HepG2 (cell line): ENCODE measurements at regions not wholly inside any gene's neighbourhood (a gene's known extent, or its start where the extent isn't known, plus 50 kb on each side); places are given as distances from the start of the nearest gene placed in this dataset.

Experiments used
- ATAC-seq: fragments of 200-7000 bp; cut with Tn5 transposase; 3 replicates; pipeline ENCODE4 v1.9.1; 2020; ENCODE audit warnings: mild to moderate bottlenecking, moderate library complexity
- BruUV-seq: library from RNA; stranded (reverse); fragments of 400-500 nt; replicated peaks from 2 replicates; lab custom pipeline; 2021; lab: Mats Ljungman, UMichigan
- CTCF ChIA-PET: fragments of 300-600 bp; formaldehyde crosslinking; extraction: SDS; loops from one replicate; lab custom pipeline; 2021; ENCODE audit warnings: low total read pairs, inconsistent platforms, low intra/inter-chr PET ratio; lab: Yijun Ruan, JAX
- POLR2A ChIA-PET: fragments of 350-600 bp; sonication (Branson Sonifier 250); formaldehyde crosslinking; loops from one replicate; lab custom pipeline; 2020; ENCODE audit warnings: antibody characterized with exemption, inconsistent platforms; lab: Yijun Ruan, JAX
- DNase-seq: peaks from one replicate; pipeline ENCODE4 v3.0.0-alpha.2; 2015; ENCODE audit warnings: low spot score
- FAIRE-seq: peaks from 3 replicates; lab custom pipeline; 2011; peaks lifted over from hg19 to GRCh38; lab: Jason Lieb, UNC
- H2AFZ ChIP-seq: one replicate; pipeline ENCODE4 v1.6.1; 2011; ENCODE audit warnings: low read length, inconsistent platforms
- H3K27ac ChIP-seq: fragments of 300-600 bp; 3 replicates; pipeline ENCODE4 v1.8.0; 2011; ENCODE audit warnings: mixed run types, mild to moderate bottlenecking, mixed read lengths, low read length, inconsistent platforms; ENCODE audit not compliant: insufficient read depth; ENCODE audit errors: extremely low read length
- H3K27me3 ChIP-seq, 2 experiments: fragments of 200-600 bp in 1 of 2; 2 replicates in 1 of 2; 3 replicates in 1 of 2; pipeline versions ENCODE4 v1.6.0 to v1.8.0; 2011; ENCODE audit warnings: low read length in 2 of 2, mild to moderate bottlenecking in 2 of 2, moderate library complexity in 2 of 2, inconsistent platforms in 1 of 2; ENCODE audit not compliant: insufficient read depth in 2 of 2, control insufficient read depth in 1 of 2
- H3K36me3 ChIP-seq, 2 experiments: fragments of 200-600 bp in 1 of 2; replicated peaks in 1 of 2; 2 replicates in 1 of 2; 3 replicates in 1 of 2; pipeline versions ENCODE4 v1.5.1 to v1.8.0; 2011; ENCODE audit warnings: low read length in 2 of 2, inconsistent platforms in 1 of 2; ENCODE audit not compliant: insufficient read depth in 2 of 2, control insufficient read depth in 1 of 2
- H3K4me1 ChIP-seq: 2 replicates; pipeline ENCODE4 v1.5.1; 2012; ENCODE audit warnings: low read length, inconsistent platforms; ENCODE audit not compliant: insufficient read depth
- H3K4me2 ChIP-seq: 2 replicates; pipeline ENCODE4 v1.6.0; 2011; ENCODE audit warnings: low read depth, low read length, inconsistent platforms
- H3K4me3 ChIP-seq, 3 experiments: fragments of 200-600 bp in 1 of 3; sonication (generic), shearing (Covaris generic) in 1 of 3; replicated peaks in 1 of 3; 2 replicates each; pipeline ENCODE4 v1.5.1; 2011 to 2016; ENCODE audit warnings: low read length in 3 of 3, inconsistent platforms in 2 of 3, low read depth in 2 of 3, mild to moderate bottlenecking in 2 of 3, control low read depth in 1 of 3, mixed read lengths in 1 of 3; ENCODE audit not compliant: insufficient read depth in 1 of 3
- H3K79me2 ChIP-seq: one replicate; pipeline ENCODE4 v1.6.1; 2011; ENCODE audit warnings: low read length, inconsistent platforms; ENCODE audit not compliant: insufficient read depth
- H3K9ac ChIP-seq: 2 replicates; pipeline ENCODE4 v1.6.0; 2011; ENCODE audit warnings: mild to moderate bottlenecking, low read depth, low read length, inconsistent platforms; ENCODE audit not compliant: insufficient read depth
- H3K9me3 ChIP-seq: 2 replicates; pipeline ENCODE4 v1.5.1; 2012; ENCODE audit warnings: mild to moderate bottlenecking, low read length
- H4K20me1 ChIP-seq: 2 replicates; pipeline ENCODE4 v1.6.0; 2011; ENCODE audit warnings: inconsistent platforms, mild to moderate bottlenecking, low read length, moderate library complexity; ENCODE audit not compliant: insufficient read depth
- CEBPB ChIP-seq: IDR thresholded peaks from 2 replicates; pipeline ENCODE4 v1.6.1; 2011; ENCODE audit warnings: low read depth, low read length, improper control_type of control experiment, borderline replicate concordance
- E2F2 ChIP-seq: sonication (generic); formaldehyde crosslinking; IDR thresholded peaks from 2 replicates; pipeline ENCODE4 v1.4.0; 2020; ENCODE audit warnings: missing genetic modification reagents, borderline replicate concordance
- HNRNPH1 ChIP-seq: fragments of 200-400 bp; formaldehyde crosslinking; optimal IDR thresholded peaks from 2 replicates; pipeline ENCODE3; 2017; ENCODE audit warnings: mild to moderate bottlenecking, low read depth, low read length
- HNRNPUL1 ChIP-seq: fragments of 200-400 bp; formaldehyde crosslinking; IDR thresholded peaks from 2 replicates; pipeline ENCODE4 v1.6.1; 2017; ENCODE audit warnings: low read depth, mild to moderate bottlenecking, low read length, moderate library complexity
- IRF2 ChIP-seq: IDR thresholded peaks from 2 replicates; pipeline ENCODE4 v1.6.1; 2018; ENCODE audit warnings: missing genetic modification reagents, missing compliant biosample characterization
- JDP2 ChIP-seq: sonication (generic); formaldehyde crosslinking; IDR thresholded peaks from 2 replicates; pipeline ENCODE4 v1.8.1; 2022; ENCODE audit warnings: missing genetic modification reagents, borderline replicate concordance
- RBFOX2 ChIP-seq: fragments of 200-400 bp; formaldehyde crosslinking; IDR thresholded peaks from 2 replicates; pipeline ENCODE4 v1.6.1; 2017; ENCODE audit warnings: low read depth, mild to moderate bottlenecking, low read length
- RBM22 ChIP-seq: fragments of 200-400 bp; formaldehyde crosslinking; optimal IDR thresholded peaks from 2 replicates; pipeline ENCODE3; 2017; ENCODE audit warnings: mild to moderate bottlenecking, low read length, moderate library complexity
- STAT6 ChIP-seq: sonication (generic); formaldehyde crosslinking; IDR thresholded peaks from 2 replicates; pipeline ENCODE4 v1.4.0; 2020; ENCODE audit warnings: missing genetic modification reagents, mild to moderate bottlenecking, borderline replicate concordance
- TCF7 ChIP-seq: sonication (generic); IDR thresholded peaks from 2 replicates; pipeline ENCODE4 v1.6.1; 2016; ENCODE audit warnings: antibody characterized with exemption, low read depth
- ZNF891 ChIP-seq: sonication (generic); formaldehyde crosslinking; IDR thresholded peaks from 2 replicates; pipeline ENCODE4 v1.5.0; 2020; ENCODE audit warnings: mild to moderate bottlenecking, missing genetic modification reagents
- WGBS: methylation state at CpG from one replicate; pipeline ENCODE4 v1.1.6; 2017; ENCODE audit warnings: low lambda C conversion rate; 5-methylcytosine and 5-hydroxymethylcytosine counted together
- in situ Hi-C: cut with HindIII; loops from 2 replicates; pipeline ENCODE4 v1.10.0; 2017; ENCODE audit warnings: low pct_unique_long_range_greater_than_20kb; ENCODE audit not compliant: extremely low pct_ligation_motif_present
- intact Hi-C: fragments of 100-400 bp; cut with micrococcal nuclease; formaldehyde crosslinking; loops from one replicate; pipeline ENCODE4 v1.10.0; 2022; ENCODE audit not compliant: unreplicated experiment

- Histone ChIP-seq H3K4me1 (no peaks in the 10 kb centered on the region), H3K27me3 (no peaks in the 10 kb centered on the region; a peak in 1 of 5 replicates), H3K9me3 (no peaks in the 10 kb centered on the region), H3K4me3 (no peak overlapping the region), H3K27ac (no peak overlapping the region), H2AFZ (no peak overlapping the region), H3K79me2 (no peaks in the 10 kb centered on the region), H3K36me3 (no peaks in the 10 kb centered on the region), H3K4me2 (no peak overlapping the region), H3K9ac (no peak overlapping the region), H4K20me1 (no peaks in the 10 kb centered on the region)
- intact Hi-C loops = no loop called here
- BruUV-seq = no TSS peak
- ChIA-PET CTCF (no interaction called here), POLR2A (no interaction called here)
- no peak for DNase-seq
- no peak for ATAC-seq
- TF ChIP-seq E2F2 (CRISPR knock-in tag) (no peak), HNRNPUL1 (no peak), HNRNPH1 (no peak), CEBPB (no peak), RBM22 (no peak), JDP2 (no peak), STAT6 (CRISPR knock-in tag) (no peak), ZNF891 (no peak), IRF2 (CRISPR knock-in tag) (no peak), RBFOX2 (no peak), TCF7 (no peak)
- FAIRE-seq = no peak
- 35% methylated on average over 4 of the region's 4 CpGs for WGBS
- in situ Hi-C loops = no loop called here
Measured at GRCh38 chr2:45205480-45205879, 196.2 kb upstream of the SIX2 start.
